WTC11 (cell line): ENCODE measurements at regions not wholly inside any gene's neighbourhood (a gene's known extent, or its start where the extent isn't known, plus 50 kb on each side); places are given as distances from the start of the nearest gene placed in this dataset.

ENCODE experiments used
- CREB1 ChIP-seq: sonication (generic); formaldehyde crosslinking; IDR thresholded peaks from 2 replicates; pipeline ENCODE4 v1.8.0; 2023; ENCODE audit warnings: mild to moderate bottlenecking, missing genetic modification reagents
- FOXP1 ChIP-seq: sonication (generic); formaldehyde crosslinking; IDR thresholded peaks from 2 replicates; pipeline ENCODE4 v1.8.0; 2022; ENCODE audit warnings: missing genetic modification reagents, mild to moderate bottlenecking, moderate library complexity, borderline replicate concordance
- NR2C2 ChIP-seq: sonication (generic); formaldehyde crosslinking; IDR thresholded peaks from 2 replicates; pipeline ENCODE4 v1.8.0; 2022; ENCODE audit warnings: mild to moderate bottlenecking, missing genetic modification reagents
- ZBTB21 ChIP-seq: sonication (generic); formaldehyde crosslinking; IDR thresholded peaks from 2 replicates; pipeline ENCODE4 v1.8.1; 2023; ENCODE audit warnings: mild to moderate bottlenecking, missing genetic modification reagents, borderline replicate concordance
- TF ChIP-seq, protein P1 (sequence below): fragments of 200-600 bp; IDR thresholded peaks from 2 replicates; pipeline ENCODE4 v1.8.0; 2022; ENCODE audit warnings: antibody characterized with exemption

DNA sequence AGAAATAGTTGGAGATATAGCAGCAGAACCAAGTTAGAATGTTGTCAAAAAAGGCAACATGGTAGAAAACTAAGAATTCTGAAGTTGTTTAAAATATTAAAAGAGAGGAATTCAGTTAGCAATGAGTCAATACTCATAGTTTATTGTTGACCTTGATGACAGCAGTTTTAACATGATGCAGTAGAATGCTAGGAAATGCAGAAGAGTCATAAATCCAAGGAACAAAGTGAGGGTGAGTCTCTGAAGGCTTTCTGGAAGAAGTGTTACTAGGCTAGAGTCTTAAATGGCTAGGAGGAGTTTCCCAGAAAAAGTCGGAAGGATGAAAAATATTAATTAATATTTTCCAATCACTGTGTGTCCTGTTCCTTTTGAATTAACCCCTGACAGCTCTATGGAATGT, 807.3 kb downstream of the TSN start:
- TF ChIP-seq, protein P1, sequence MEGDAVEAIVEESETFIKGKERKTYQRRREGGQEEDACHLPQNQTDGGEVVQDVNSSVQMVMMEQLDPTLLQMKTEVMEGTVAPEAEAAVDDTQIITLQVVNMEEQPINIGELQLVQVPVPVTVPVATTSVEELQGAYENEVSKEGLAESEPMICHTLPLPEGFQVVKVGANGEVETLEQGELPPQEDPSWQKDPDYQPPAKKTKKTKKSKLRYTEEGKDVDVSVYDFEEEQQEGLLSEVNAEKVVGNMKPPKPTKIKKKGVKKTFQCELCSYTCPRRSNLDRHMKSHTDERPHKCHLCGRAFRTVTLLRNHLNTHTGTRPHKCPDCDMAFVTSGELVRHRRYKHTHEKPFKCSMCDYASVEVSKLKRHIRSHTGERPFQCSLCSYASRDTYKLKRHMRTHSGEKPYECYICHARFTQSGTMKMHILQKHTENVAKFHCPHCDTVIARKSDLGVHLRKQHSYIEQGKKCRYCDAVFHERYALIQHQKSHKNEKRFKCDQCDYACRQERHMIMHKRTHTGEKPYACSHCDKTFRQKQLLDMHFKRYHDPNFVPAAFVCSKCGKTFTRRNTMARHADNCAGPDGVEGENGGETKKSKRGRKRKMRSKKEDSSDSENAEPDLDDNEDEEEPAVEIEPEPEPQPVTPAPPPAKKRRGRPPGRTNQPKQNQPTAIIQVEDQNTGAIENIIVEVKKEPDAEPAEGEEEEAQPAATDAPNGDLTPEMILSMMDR: no peak
- TF ChIP-seq ZBTB21 (CRISPR knock-in tag) (no peak), CREB1 (no peak), NR2C2 (CRISPR knock-in tag) (no peak), FOXP1 (CRISPR knock-in tag) (no peak)
